ENCODE measurements at regions not wholly inside any gene's neighbourhood (a gene's known extent, or its start where the extent isn't known, plus 50 kb on each side); places are given as distances from the start of the nearest gene placed in this dataset.

- no peaks in the 10 kb centered on the region for H3K36me3 Mint-ChIP-seq (ENCODE audit: insufficient read depth in 2 of 2)
- H3K27ac Mint-ChIP-seq: no peak overlapping the region
- DNase-seq (no peak), ATAC-seq (replicated peaks in 1 of 2) (no peak)
- H3K9me3 Mint-ChIP-seq: peaks cover 2% of the 10 kb centered on the region in 2 donors
- no peak overlapping the region for H3K4me3 Mint-ChIP-seq
- H3K4me1 Mint-ChIP-seq (ENCODE audit: low read depth): no peaks in the 10 kb centered on the region
- peaks cover 16% of the 10 kb centered on the region for H3K27me3 Mint-ChIP-seq (ENCODE audit: low read depth)
Measured at GRCh38 chr5:129821477-129822131, 73.7 kb downstream of the MINAR2 start.

- Mint-ChIP-seq H3K36me3 (ENCODE audit: insufficient read depth in 2 of 2) (no peaks in the 10 kb centered on the region), H3K4me1 (ENCODE audit: low read depth) (no peaks in the 10 kb centered on the region), H3K4me3 (no peak overlapping the region), H3K27me3 (ENCODE audit: low read depth) (peaks cover 9% of the 10 kb centered on the region), H3K27ac (no peak overlapping the region), H3K9me3 (no peaks in the 10 kb centered on the region)
- ATAC-seq (replicated peaks in 1 of 2): no peak
- DNase-seq: no peak
Measured at GRCh38 chr5:129830288-129830687, 74.0 kb upstream of the CHSY3 start.

GRCh38 chr5:129836321-129836720 is 67.9 kb upstream of the CHSY3 start:
- H3K4me1 Mint-ChIP-seq (ENCODE audit: low read depth): no peaks in the 10 kb centered on the region
- ATAC-seq (replicated peaks in 1 of 2) (no peak), DNase-seq (no peak)
- H3K27me3 Mint-ChIP-seq (ENCODE audit: low read depth): peaks cover 18% of the 10 kb centered on the region
- H3K27ac Mint-ChIP-seq: no peak overlapping the region
- no peaks in the 10 kb centered on the region for H3K36me3 Mint-ChIP-seq (ENCODE audit: insufficient read depth in 2 of 2)
- H3K9me3 Mint-ChIP-seq: no peaks in the 10 kb centered on the region
- no peak overlapping the region for H3K4me3 Mint-ChIP-seq

- Mint-ChIP-seq H3K9me3 (no peaks in the 10 kb centered on the region), H3K36me3 (ENCODE audit: insufficient read depth in 2 of 2) (no peaks in the 10 kb centered on the region), H3K27me3 (ENCODE audit: low read depth) (peaks cover 6% of the 10 kb centered on the region), H3K4me1 (ENCODE audit: low read depth) (no peaks in the 10 kb centered on the region), H3K27ac (no peak overlapping the region), H3K4me3 (no peak overlapping the region)
- DNase-seq: no peak
- no peak for ATAC-seq (replicated peaks in 1 of 2)
Measured at GRCh38 chr5:129844764-129845163, 59.5 kb upstream of the CHSY3 start.

GRCh38 chr5:129852747-129853352 is 51.4 kb upstream of the CHSY3 start:
- peaks cover 22% of the 10 kb centered on the region for H3K27me3 Mint-ChIP-seq (ENCODE audit: low read depth)
- H3K36me3 Mint-ChIP-seq (ENCODE audit: insufficient read depth in 2 of 2): no peaks in the 10 kb centered on the region
- H3K4me1 Mint-ChIP-seq (ENCODE audit: low read depth): no peaks in the 10 kb centered on the region
- H3K9me3 Mint-ChIP-seq: no peaks in the 10 kb centered on the region
- DNase-seq (peak; percentile 73 to 77), ATAC-seq (replicated peaks in 1 of 2) (peak; percentile 83 to 84)
- H3K27ac Mint-ChIP-seq: no peak overlapping the region
- H3K4me3 Mint-ChIP-seq: no peak overlapping the region

GRCh38 chr5:129853588-129853987 is 50.7 kb upstream of the CHSY3 start:
- Mint-ChIP-seq H3K36me3 (ENCODE audit: insufficient read depth in 2 of 2) (no peaks in the 10 kb centered on the region), H3K27me3 (ENCODE audit: low read depth) (peaks cover 20% of the 10 kb centered on the region), H3K4me3 (no peak overlapping the region), H3K4me1 (ENCODE audit: low read depth) (no peaks in the 10 kb centered on the region), H3K27ac (no peak overlapping the region), H3K9me3 (no peaks in the 10 kb centered on the region)
- no peak for ATAC-seq (replicated peaks in 1 of 2)
- DNase-seq: no peak
